Fibroblast of lung (primary cell): ENCODE measurements at regions not wholly inside any gene's neighbourhood (a gene's known extent, or its start where the extent isn't known, plus 50 kb on each side); places are given as distances from the start of the nearest gene placed in this dataset.

Experiments used
- DNase-seq, 2 donors: peaks; one replicate each; pipeline versions ENCODE4 v3.0.0 to v3.0.0-alpha.2; 2010; ENCODE audit warnings: low read depth in 2 of 2
- H2AFZ ChIP-seq: 2 replicates; pipeline ENCODE4 v1.5.1; 2012; ENCODE audit warnings: low read length, control low read depth, inconsistent platforms
- H3K27ac ChIP-seq: 2 replicates; pipeline ENCODE4 v1.5.1; 2011; ENCODE audit warnings: low read length, control low read depth; ENCODE audit not compliant: insufficient read depth
- H3K27me3 ChIP-seq: 2 replicates; pipeline ENCODE4 v1.5.1; 2011; ENCODE audit warnings: mild to moderate bottlenecking, low read length; ENCODE audit not compliant: control insufficient read depth, insufficient read depth
- H3K36me3 ChIP-seq: 2 replicates; pipeline ENCODE4 v1.5.1; 2011; ENCODE audit warnings: low read length; ENCODE audit not compliant: control insufficient read depth, insufficient read depth
- H3K4me1 ChIP-seq: 2 replicates; pipeline ENCODE4 v1.5.1; 2011; ENCODE audit warnings: low read length; ENCODE audit not compliant: control insufficient read depth, insufficient read depth; ENCODE audit errors: extremely low read depth
- H3K4me2 ChIP-seq: 2 replicates; pipeline ENCODE4 v1.5.1; 2011; ENCODE audit warnings: low read length, control low read depth; ENCODE audit not compliant: insufficient read depth; ENCODE audit errors: extremely low read depth
- H3K4me3 ChIP-seq, 4 experiments: fragments of 200-600 bp in 1 of 4; sonication (generic) in 1 of 4; replicated peaks in 1 of 4; 2 replicates each; pipeline ENCODE4 v1.5.1; 2011 to 2016; ENCODE audit warnings: low read length in 4 of 4, low read depth in 3 of 4, mild to moderate bottlenecking in 3 of 4, control low read depth in 2 of 4, inconsistent platforms in 1 of 4, mixed read lengths in 1 of 4; ENCODE audit not compliant: insufficient read depth in 1 of 4; ENCODE audit errors: control extremely low read depth in 1 of 4
- H3K79me2 ChIP-seq: 2 replicates; pipeline ENCODE4 v1.5.1; 2012; ENCODE audit warnings: mild to moderate bottlenecking, low read length, inconsistent platforms; ENCODE audit not compliant: control insufficient read depth, insufficient read depth
- H3K9ac ChIP-seq: 2 replicates; pipeline ENCODE4 v1.5.1; 2011; ENCODE audit warnings: mild to moderate bottlenecking, low read length, control low read depth; ENCODE audit not compliant: insufficient read depth
- H3K9me3 ChIP-seq: 2 replicates; pipeline ENCODE4 v1.5.1; 2012; ENCODE audit warnings: low read depth, low read length; ENCODE audit not compliant: control insufficient read depth, insufficient read depth
- H4K20me1 ChIP-seq: 2 replicates; pipeline ENCODE4 v1.5.1; 2011; ENCODE audit warnings: low read length; ENCODE audit not compliant: control insufficient read depth, insufficient read depth; ENCODE audit errors: extremely low read depth
- CTCF ChIP-seq, 2 donors: IDR thresholded peaks in 1 of 2; conservative IDR thresholded peaks in 1 of 2; 1 replicate in 1 of 2; 2 replicates in 1 of 2; pipeline ENCODE4 v1.5.1; 2011 to 2012; ENCODE audit warnings: low read length in 2 of 2, control low read depth in 1 of 2, inconsistent platforms in 1 of 2, low read depth in 1 of 2, mild to moderate bottlenecking in 1 of 2
- EZH2 ChIP-seq: IDR thresholded peaks from 2 replicates; pipeline ENCODE4 v1.5.1; 2012; ENCODE audit warnings: low read length, control low read depth, mild to moderate bottlenecking; ENCODE audit errors: missing control alignments

GRCh38 chr4:180116840-180117239 lies 2126.4 kb upstream of the TENM3 start:
- Histone ChIP-seq H3K27ac (no peak overlapping the region), H3K9me3 (no peaks in the 10 kb centered on the region), H3K27me3 (no peaks in the 10 kb centered on the region), H2AFZ (no peak overlapping the region), H3K9ac (no peak overlapping the region), H3K79me2 (no peaks in the 10 kb centered on the region), H4K20me1 (no peaks in the 10 kb centered on the region), H3K4me1 (no peaks in the 10 kb centered on the region), H3K36me3 (no peaks in the 10 kb centered on the region), H3K4me2 (no peak overlapping the region), H3K4me3 (no peak overlapping the region)
- DNase-seq: no peak
- no peak for TF ChIP-seq CTCF (conservative IDR thresholded peaks at IDR 0.05 in 1 of 2, IDR thresholded peaks at IDR 0.05 in 1 of 2; ENCODE audit: low read depth in 1 of 2, low read length in 2 of 2)
- no peak for TF ChIP-seq EZH2

- Histone ChIP-seq H3K4me1 (no peaks in the 10 kb centered on the region), H3K27me3 (no peaks in the 10 kb centered on the region)
These were observed 2123.1 kb upstream of the TENM3 start for GRCh38 chr4:180120068-180120467.

GRCh38 chr4:180134091-180134866 lies 2108.9 kb upstream of the TENM3 start:
- Histone ChIP-seq H4K20me1 (no peaks in the 10 kb centered on the region), H3K9me3 (no peaks in the 10 kb centered on the region), H2AFZ (no peak overlapping the region), H3K27ac (no peak overlapping the region), H3K79me2 (no peaks in the 10 kb centered on the region), H3K4me1 (no peaks in the 10 kb centered on the region), H3K27me3 (no peaks in the 10 kb centered on the region), H3K4me2 (no peak overlapping the region), H3K4me3 (peak overlapping the region in 1 of 4 experiments; percentile 51), H3K9ac (no peak overlapping the region), H3K36me3 (no peaks in the 10 kb centered on the region)
- TF ChIP-seq EZH2 (no peak), CTCF (conservative IDR thresholded peaks at IDR 0.05 in 1 of 2, IDR thresholded peaks at IDR 0.05 in 1 of 2; ENCODE audit: low read depth in 1 of 2, low read length in 2 of 2) (no peak)
- peak; percentile 4 to 19 for DNase-seq

More at GRCh38 chr4:180120068-180120467, 2123.1 kb upstream of the TENM3 start:
- Histone ChIP-seq H4K20me1 (no peaks in the 10 kb centered on the region), H3K9me3 (no peaks in the 10 kb centered on the region), H3K36me3 (no peaks in the 10 kb centered on the region), H3K4me3 (no peak overlapping the region), H2AFZ (no peak overlapping the region), H3K79me2 (no peaks in the 10 kb centered on the region), H3K27ac (no peak overlapping the region), H3K9ac (no peak overlapping the region), H3K4me2 (no peak overlapping the region)
- TF ChIP-seq EZH2: no peak
- no peak for TF ChIP-seq CTCF (conservative IDR thresholded peaks at IDR 0.05 in 1 of 2, IDR thresholded peaks at IDR 0.05 in 1 of 2; ENCODE audit: low read depth in 1 of 2, low read length in 2 of 2)
- peak in 1 of 2 donors; percentile 47 for DNase-seq
